ENCODE measurements at regions not wholly inside any gene's neighbourhood (a gene's known extent, or its start where the extent isn't known, plus 50 kb on each side); places are given as distances from the start of the nearest gene placed in this dataset.

GRCh38 chr14:104390221-104390931 lies 189.2 kb upstream of the C14orf180 start:
- TF ChIP-seq POLR2A (IDR thresholded peaks at IDR 0.05): no peak
- TF ChIP-seq CTCF (IDR thresholded peaks at IDR 0.05): no peak
